Hepatocyte (in vitro differentiated cells): ENCODE measurements at regions not wholly inside any gene's neighbourhood (a gene's known extent, or its start where the extent isn't known, plus 50 kb on each side); places are given as distances from the start of the nearest gene placed in this dataset.

Source experiments
- DNase-seq: peaks from one replicate; pipeline ENCODE4 v3.0.0-alpha.2; 2016; ENCODE audit warnings: low spot score
- H2AFZ ChIP-seq: fragments of 200-600 bp; sonication (generic); 2 replicates; pipeline ENCODE4 v1.6.0; 2016; ENCODE audit warnings: antibody characterized with exemption, mild to moderate bottlenecking
- H3K27ac ChIP-seq: fragments of 200-600 bp; sonication (generic); 2 replicates; pipeline ENCODE4 v1.5.1; 2016; ENCODE audit warnings: mild to moderate bottlenecking
- H3K27me3 ChIP-seq: fragments of 200-600 bp; sonication (generic); 2 replicates; pipeline ENCODE4 v1.6.1; 2016
- H3K36me3 ChIP-seq: fragments of 200-600 bp; sonication (generic); replicated peaks from 2 replicates; pipeline ENCODE4 v1.5.1; 2016; ENCODE audit warnings: low read depth; ENCODE audit not compliant: insufficient read depth
- H3K4me1 ChIP-seq: fragments of 200-600 bp; sonication (generic); 2 replicates; pipeline ENCODE4 v1.5.1; 2016; ENCODE audit warnings: mild to moderate bottlenecking, moderate library complexity; ENCODE audit not compliant: insufficient read depth
- H3K4me2 ChIP-seq: fragments of 200-600 bp; sonication (generic); 2 replicates; pipeline ENCODE4 v1.6.0; 2016
- H3K4me3 ChIP-seq: fragments of 200-600 bp; sonication (generic); 2 replicates; pipeline ENCODE4 v1.5.1; 2016; ENCODE audit warnings: mild to moderate bottlenecking
- H3K79me2 ChIP-seq: fragments of 200-600 bp; sonication (generic); 2 replicates; pipeline ENCODE4 v1.6.0; 2017; ENCODE audit warnings: mild to moderate bottlenecking
- H3K9me2 ChIP-seq: fragments of 200-600 bp; sonication (generic); replicated peaks from 2 replicates; pipeline ENCODE4 v1.6.0; 2017; ENCODE audit warnings: mild to moderate bottlenecking; ENCODE audit not compliant: insufficient read depth
- H3K9me3 ChIP-seq: fragments of 200-600 bp; sonication (generic); 2 replicates; pipeline ENCODE4 v1.5.1; 2016; ENCODE audit warnings: low read depth, mild to moderate bottlenecking
- H4K20me1 ChIP-seq: fragments of 200-600 bp; sonication (generic); 2 replicates; pipeline ENCODE4 v1.6.0; 2016; ENCODE audit warnings: mild to moderate bottlenecking; ENCODE audit not compliant: insufficient read depth, poor library complexity, severe bottlenecking
- EZH2 ChIP-seq: fragments of 200-600 bp; sonication (generic); IDR thresholded peaks from 2 replicates; pipeline ENCODE4 v1.6.1; 2016; ENCODE audit warnings: antibody characterized with exemption, mild to moderate bottlenecking, borderline replicate concordance
- EZH2phosphoT487 ChIP-seq: fragments of 200-600 bp; sonication (generic); IDR thresholded peaks from one replicate; pipeline ENCODE4 v1.6.1; 2018; ENCODE audit warnings: antibody characterized with exemption, mild to moderate bottlenecking, low read depth, moderate library complexity; ENCODE audit not compliant: unreplicated experiment, severe bottlenecking
- WGBS: methylation state at CpG from one replicate; pipeline ENCODE4 v1.1.6; 2016; ENCODE audit warnings: low lambda C conversion rate; ENCODE audit errors: missing lambda C conversion rate; 5-methylcytosine and 5-hydroxymethylcytosine counted together
- TF ChIP-seq, protein P1 (sequence below): fragments of 200-600 bp; sonication (generic); IDR thresholded peaks from 2 replicates; pipeline ENCODE4 v1.5.1; 2016; ENCODE audit warnings: antibody characterized with exemption, mild to moderate bottlenecking; ENCODE audit not compliant: poor library complexity

DNA sequence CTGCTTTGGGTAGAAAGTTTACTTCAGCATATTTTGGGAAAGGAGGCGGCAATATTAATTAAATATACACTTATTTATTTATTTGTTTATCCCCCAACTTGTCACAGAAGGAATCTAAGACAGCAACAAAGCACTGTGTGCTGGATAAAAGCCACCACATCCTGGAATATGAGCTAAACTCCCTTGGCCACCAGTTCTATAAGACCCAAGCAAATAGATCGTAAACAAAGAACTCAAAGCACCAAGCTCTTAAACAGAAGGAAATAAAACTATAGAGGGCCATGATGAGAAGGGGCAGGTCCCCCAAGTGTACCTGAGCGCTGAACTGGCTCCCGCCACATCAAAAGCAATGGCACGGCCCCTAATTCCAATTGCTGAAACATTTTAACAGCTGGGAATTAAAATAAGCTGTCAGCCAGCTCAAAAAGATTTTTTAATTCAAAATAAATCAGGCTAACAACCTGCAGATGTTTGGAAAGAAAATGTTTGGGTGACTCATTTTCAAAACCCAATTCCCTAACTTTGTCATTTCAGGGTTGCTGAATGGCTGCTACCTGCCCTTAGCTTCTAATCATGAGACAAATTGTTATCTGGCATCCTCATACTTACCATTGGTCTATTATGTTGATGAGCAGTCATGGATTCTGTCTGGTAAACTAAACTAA, 127.1 kb downstream of the SLC30A10 start:
- 65% methylated on average over 5 of the region's 5 CpGs for WGBS
- no peak overlapping the region for H3K27ac ChIP-seq
- no peak for DNase-seq
- no peak overlapping the region for H3K4me3 ChIP-seq
- TF ChIP-seq EZH2 (no peak), EZH2phosphoT487 (no peak)
- TF ChIP-seq, protein P1, sequence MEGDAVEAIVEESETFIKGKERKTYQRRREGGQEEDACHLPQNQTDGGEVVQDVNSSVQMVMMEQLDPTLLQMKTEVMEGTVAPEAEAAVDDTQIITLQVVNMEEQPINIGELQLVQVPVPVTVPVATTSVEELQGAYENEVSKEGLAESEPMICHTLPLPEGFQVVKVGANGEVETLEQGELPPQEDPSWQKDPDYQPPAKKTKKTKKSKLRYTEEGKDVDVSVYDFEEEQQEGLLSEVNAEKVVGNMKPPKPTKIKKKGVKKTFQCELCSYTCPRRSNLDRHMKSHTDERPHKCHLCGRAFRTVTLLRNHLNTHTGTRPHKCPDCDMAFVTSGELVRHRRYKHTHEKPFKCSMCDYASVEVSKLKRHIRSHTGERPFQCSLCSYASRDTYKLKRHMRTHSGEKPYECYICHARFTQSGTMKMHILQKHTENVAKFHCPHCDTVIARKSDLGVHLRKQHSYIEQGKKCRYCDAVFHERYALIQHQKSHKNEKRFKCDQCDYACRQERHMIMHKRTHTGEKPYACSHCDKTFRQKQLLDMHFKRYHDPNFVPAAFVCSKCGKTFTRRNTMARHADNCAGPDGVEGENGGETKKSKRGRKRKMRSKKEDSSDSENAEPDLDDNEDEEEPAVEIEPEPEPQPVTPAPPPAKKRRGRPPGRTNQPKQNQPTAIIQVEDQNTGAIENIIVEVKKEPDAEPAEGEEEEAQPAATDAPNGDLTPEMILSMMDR, result no peak
- no peak overlapping the region for H3K4me2 ChIP-seq
- H4K20me1 ChIP-seq, result no peaks in the 10 kb centered on the region
- no peak overlapping the region for H2AFZ ChIP-seq
- H3K36me3 ChIP-seq, result no peaks in the 10 kb centered on the region
- H3K9me2 ChIP-seq, result no peaks in the 10 kb centered on the region
- no peaks in the 10 kb centered on the region for H3K27me3 ChIP-seq
- H3K79me2 ChIP-seq, result no peaks in the 10 kb centered on the region
- no peaks in the 10 kb centered on the region for H3K4me1 ChIP-seq
- H3K9me3 ChIP-seq, result no peaks in the 10 kb centered on the region

DNA sequence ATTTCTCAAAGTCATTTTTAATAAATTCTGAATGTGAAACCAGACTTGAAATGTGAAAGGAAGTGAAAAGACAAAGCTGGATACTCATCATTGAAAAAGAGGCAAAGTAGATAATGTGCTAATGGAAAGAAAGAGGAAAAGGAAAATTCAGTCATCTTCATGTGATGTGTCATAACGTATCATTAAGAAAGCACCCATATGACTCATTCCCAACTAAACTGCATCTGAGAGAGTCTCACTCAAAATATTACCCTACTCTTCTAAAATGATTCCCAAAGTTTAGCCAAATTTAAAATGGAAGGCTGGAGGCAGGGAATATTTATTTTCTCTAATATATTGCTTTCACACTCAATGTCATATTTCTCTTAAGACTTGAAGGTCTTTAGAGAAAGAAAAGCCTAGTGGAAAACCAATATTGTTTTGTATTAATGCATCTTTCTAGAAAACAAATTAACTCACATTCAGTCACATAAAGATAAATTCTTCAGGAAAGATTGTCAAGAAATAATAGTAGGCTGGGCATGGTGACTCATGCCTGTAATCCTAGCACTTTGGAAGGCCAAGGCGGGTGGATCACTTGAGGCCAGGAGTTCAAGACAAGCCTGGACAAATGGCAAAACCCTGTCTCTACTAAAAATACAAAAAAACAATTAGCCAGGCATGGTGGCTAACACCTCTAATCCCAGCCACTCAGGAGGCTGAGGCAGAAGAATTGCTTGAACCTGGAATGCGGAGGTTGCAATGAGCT, 129.9 kb downstream of the SLC30A10 start:
- Histone ChIP-seq H3K4me2 (no peak overlapping the region), H3K9me2 (no peaks in the 10 kb centered on the region), H3K27me3 (no peaks in the 10 kb centered on the region), H3K27ac (no peak overlapping the region), H3K4me1 (no peaks in the 10 kb centered on the region), H3K79me2 (no peaks in the 10 kb centered on the region), H3K9me3 (no peaks in the 10 kb centered on the region), H4K20me1 (no peaks in the 10 kb centered on the region), H2AFZ (no peak overlapping the region), H3K4me3 (no peak overlapping the region), H3K36me3 (no peaks in the 10 kb centered on the region)
- TF ChIP-seq, protein P1, result no peak
- no peak for TF ChIP-seq EZH2
- no peak for TF ChIP-seq EZH2phosphoT487
- 85% methylated on average over 3 of the region's 3 CpGs for WGBS
- no peak for DNase-seq

DNA sequence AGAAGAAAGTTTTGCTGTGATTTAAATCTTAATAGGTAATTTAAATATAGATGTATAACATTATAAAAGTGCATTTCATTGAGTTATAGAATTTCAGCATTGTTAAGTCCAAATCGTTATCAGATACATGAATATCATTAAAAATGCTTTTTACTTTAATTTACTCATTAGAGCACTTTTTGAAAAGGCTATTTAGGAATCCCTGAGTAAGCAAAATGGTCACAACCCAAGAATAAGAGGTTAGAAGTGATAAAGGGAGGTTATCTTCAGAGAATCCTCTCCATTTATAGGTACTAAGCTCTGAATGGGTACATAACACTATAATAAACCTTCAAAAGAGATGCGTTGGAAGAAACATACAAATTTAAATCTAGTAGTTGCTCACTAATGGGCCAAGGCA, 130.7 kb downstream of the SLC30A10 start:
- H3K4me3 ChIP-seq, result no peak overlapping the region
- H3K9me3 ChIP-seq, result no peaks in the 10 kb centered on the region
- no peaks in the 10 kb centered on the region for H3K4me1 ChIP-seq
- no peaks in the 10 kb centered on the region for H3K79me2 ChIP-seq
- H3K4me2 ChIP-seq, result no peak overlapping the region
- H3K27ac ChIP-seq, result no peak overlapping the region
- no peaks in the 10 kb centered on the region for H4K20me1 ChIP-seq
- H3K36me3 ChIP-seq, result no peaks in the 10 kb centered on the region
- TF ChIP-seq EZH2 (no peak), EZH2phosphoT487 (no peak)
- TF ChIP-seq, protein P1, result no peak
- WGBS, result 77% methylated on average over 2 of the region's 2 CpGs
- no peak for DNase-seq
- no peak overlapping the region for H2AFZ ChIP-seq
- no peaks in the 10 kb centered on the region for H3K27me3 ChIP-seq
- H3K9me2 ChIP-seq, result no peaks in the 10 kb centered on the region
